GM04503 (cell line): ENCODE measurements at regions not wholly inside any gene's neighbourhood (a gene's known extent, or its start where the extent isn't known, plus 50 kb on each side); places are given as distances from the start of the nearest gene placed in this dataset.

ENCODE experiments used
- DNase-seq: peaks from one replicate; pipeline ENCODE4 v3.0.0-alpha.2; 2012; ENCODE audit warnings: low read depth

DNA sequence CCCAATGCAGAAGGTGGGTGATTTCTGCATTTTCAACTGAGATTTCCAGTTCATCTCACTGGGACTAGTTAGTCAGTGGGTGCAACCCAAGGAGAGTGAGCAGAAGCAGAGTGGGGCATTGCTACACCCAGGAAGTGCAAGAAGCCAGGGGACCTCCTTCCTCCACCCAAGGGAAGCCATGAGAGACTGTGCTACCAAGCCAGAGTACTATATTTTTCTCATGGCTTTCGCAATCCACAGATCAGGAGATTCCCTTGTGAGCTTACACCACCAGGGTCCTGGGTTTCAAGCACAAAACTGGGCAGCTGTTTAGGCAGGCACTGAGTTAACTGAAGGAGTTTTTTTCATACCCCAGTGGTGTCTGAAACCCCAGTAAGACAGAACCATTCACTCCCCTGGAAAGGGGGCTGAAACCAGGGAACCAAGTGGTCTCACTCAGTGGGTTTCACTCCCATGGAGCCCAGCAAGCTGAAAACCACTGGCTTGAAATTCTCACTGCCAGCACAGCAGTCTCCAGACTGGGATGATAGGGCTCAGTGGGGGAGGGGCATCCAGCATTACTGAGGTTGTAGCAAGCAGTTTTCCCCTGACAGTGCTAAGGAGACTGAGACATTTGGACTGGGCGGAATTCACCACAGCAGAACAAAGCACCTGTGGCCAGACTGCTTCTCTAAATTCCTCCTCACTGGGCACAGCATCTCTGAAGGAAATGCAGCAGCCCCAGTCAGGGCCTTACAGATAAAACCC is 903.4 kb downstream of the TECRL start:
- DNase-seq = no peak

- DNase-seq = no peak
Observed at GRCh38 chr4:63493265-63493664, 916.0 kb downstream of the TECRL start.

DNA sequence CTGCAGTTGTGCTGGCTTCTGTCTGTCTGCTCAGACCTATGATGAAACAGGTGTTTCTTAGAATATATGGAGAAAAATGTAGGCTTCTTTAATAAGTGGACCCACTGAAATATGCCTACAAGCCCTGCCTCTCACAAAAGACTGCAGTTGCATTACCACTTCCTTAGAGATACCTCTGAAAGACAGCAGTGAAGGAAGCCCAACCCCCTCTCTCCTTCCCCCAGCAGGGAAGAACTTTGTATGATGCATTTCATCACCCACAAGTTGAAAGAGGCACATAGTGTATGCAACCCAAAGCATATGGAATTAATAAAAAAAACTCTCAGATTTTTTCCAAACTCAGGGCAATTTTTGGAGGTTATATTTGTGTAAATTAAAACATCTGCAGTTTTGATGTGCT is 916.7 kb downstream of the TECRL start:
- DNase-seq = no peak

- no peak for DNase-seq
Observed at GRCh38 chr4:63464393-63464792, 944.9 kb downstream of the TECRL start.

DNA sequence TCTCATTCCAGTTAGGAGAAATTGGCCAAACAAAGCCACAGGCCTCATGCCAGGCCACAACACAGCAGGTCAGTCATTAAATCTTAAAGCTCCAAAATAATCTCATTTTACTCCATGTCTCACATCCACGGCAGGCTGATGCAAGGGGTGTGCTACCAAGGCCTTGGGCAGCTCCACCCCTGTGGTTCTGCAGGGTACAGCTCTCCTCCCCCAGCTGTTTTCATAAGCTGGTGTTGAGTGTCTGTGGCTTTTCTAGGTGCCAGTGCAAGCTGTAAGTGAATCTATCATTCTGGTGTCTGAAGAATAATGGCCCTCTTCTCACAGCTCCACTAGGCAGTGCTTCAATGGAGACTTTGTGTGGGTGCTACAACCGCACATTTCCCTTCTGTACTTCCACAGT is 949.2 kb downstream of the TECRL start:
- DNase-seq = no peak

GRCh38 chr4:63459329-63459728 is 949.9 kb downstream of the TECRL start:
- DNase-seq = no peak

GRCh38 chr4:63458010-63458409 is 951.2 kb downstream of the TECRL start:
- no peak for DNase-seq

DNA sequence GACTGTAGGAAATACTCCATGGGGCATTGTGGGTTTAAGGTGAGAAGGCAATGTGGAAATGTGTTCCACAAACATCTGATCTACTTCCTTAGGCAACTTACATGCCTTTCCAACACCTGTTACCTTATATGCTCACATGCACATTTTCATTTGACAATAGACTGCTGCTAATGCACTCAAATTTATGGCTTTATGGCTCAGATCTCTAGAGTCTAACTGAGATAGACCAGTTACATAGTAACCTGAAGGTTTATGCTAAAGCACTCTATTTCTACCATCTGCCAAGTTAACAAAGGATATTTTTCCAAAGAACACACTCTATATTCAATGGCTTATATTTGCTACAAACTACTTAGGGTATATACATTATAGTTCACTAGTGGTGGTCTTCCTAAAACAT is 969.0 kb downstream of the TECRL start:
- no peak for DNase-seq

DNA sequence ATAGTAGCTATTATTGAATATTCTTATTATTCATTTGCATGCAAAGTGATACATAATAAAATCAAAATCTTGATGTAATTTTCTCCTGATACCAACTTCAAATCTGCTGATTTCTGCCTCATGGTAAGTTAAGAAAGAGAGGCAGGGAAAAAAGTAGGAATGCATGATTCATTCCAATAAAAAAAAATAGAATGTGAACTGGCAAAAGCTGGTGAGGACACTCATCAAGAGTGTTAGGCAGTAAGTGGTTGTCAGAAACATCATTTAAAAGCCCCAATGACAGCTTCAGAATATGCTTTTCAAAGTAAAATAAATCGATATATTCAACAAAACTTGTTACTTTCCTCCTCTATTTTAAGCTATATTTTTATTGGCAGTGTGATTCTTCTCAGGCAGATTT is 979.1 kb downstream of the TECRL start:
- DNase-seq = no peak

DNA sequence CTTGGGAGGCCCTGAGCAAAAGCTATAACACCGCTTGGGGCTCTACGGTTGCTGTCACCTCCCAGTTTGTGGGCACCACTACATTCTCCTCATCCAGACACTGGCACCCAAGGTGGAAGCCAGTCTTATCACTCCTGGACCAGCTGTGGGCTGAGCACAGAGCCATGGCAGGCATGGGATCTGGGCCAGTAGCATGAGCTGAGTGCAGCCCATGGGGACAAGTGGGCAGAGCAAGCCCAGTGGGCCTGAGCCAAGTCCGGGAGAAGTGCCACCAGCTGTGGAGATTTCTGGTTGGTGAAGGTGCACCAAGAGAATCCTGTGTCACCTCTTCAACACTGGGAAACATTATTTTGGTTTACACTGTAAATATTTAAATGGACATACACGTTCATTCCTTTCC is 1013.0 kb downstream of the TECRL start:
- DNase-seq = no peak

DNA sequence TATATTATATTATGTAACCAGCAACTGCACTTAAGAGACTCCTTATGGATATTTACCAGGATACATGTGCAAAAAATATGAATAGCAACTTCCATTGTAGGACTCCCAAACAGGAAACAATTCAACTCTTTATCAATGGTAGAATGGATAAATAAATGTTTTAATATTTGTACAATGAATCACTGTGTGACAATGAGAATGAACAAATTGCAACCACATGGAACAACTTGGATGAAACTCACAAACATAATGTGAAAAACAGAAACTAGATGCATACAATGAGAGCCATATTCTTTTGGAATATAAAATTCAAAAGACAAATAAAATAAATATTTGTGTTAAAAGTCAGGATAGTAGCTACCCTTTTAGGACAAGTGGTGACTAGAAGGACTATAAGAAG is 1015.7 kb downstream of the TECRL start:
- DNase-seq = no peak

- no peak for DNase-seq
Observed at GRCh38 chr4:63379750-63380522, 1029.3 kb downstream of the TECRL start.

GRCh38 chr4:63371001-63371400 is 1038.2 kb downstream of the TECRL start:
- DNase-seq = no peak

DNA sequence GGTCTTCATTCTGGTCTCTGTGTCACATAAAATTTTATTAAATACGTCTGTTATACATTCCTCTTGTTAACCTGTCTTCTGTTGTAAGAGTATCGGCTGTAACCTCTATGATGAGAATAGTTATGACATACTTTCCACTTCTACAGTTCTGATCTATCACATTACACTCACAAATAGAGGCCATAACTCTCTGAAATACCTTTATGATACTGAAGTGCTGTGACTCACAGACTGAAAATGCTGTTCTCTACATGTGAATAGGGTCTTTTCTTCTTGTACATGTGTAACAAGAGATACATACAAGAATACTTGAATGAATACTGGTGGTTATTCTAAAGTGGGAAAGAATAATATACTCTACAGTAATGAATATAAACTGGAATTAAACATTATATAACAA is 1047.6 kb downstream of the TECRL start:
- DNase-seq = no peak

DNA sequence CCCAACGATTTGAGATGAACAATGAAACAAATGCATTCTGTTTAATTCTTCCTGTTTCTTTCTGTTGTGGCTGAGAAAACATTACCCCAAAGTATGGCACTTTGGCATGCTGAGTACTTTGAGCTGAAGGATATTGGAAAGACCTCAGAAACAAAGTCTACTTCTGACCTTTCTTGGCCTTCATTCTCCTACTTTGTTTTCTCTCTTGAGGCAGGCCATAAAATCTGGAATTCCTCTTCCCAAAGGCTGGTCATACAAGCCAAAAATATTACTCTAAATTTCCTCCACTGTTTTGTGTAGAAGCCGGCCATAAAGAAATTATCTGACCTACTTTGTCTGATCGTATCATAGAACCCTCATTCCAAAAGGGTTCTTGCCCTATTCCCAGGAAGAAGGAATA is 1048.2 kb downstream of the TECRL start:
- DNase-seq = no peak

GRCh38 chr4:63349674-63350025 is 1059.6 kb downstream of the TECRL start:
- no peak for DNase-seq

DNA sequence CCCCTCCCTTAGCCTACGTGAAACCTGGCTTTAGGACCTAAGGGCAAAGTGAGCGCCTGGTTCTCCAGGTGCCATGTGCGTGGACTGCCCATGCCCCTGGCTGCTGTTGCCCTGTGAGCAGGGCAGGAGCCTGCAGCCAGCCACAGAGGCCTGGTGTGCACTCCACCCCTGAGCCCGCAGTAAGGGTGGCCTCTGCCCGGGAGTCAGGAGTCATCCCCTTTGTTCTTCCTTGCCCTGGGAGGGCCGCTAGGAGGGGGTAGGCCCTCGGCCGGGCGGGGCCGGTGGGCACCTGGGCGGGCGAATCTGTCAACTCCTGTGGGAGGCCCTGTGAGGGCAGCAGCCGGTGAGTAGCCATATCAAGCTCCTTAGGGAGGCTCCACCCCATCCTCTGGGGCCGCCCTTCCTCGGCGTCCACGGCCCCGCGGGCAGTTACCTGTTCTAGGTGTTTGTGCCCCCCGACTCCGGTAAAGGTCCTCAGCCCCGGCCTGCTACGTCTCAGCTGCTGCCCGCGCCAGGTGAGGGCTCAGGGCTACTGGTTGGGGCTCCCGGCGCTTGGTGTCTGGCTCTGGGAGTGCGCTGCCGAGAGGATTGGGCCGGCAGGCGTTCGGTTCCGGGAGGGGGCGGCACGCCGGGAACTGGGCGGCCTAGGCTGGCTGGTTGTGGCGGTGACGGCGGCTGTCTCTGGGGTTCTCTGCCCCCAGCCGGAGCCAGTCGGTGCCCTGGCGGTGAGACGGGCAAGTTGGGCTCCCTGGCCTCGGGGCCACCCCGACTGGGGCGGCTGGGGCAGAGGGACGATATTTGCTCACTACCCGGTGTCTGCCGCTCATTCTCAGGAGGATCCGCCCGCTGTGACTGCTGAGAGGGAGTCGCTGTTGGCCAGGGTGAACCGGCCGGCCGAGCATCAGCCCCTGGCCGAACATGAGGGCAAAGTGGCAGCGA is 1060.2 kb downstream of the TECRL start:
- DNase-seq = no peak

DNA sequence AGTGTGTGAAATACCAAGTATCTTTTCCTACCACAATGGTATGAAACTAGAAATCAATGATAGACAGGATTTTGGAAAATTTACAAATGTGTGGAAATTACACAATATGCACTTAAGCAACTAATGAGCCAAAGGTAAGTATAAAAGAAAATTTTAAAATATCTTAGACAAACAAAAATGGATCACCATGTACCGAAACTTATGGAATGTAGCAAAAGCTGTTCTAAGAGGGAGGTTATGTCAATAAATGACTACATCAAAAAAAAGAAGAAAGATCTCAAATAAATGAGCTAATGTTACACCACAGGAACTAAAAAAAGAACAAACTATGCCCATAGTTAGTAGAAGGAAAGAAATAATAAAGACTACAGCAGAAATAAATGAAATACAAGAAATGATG is 1084.1 kb downstream of the TECRL start:
- DNase-seq = no peak

GRCh38 chr4:63316633-63317032 is 1092.6 kb downstream of the TECRL start:
- DNase-seq = no peak

DNA sequence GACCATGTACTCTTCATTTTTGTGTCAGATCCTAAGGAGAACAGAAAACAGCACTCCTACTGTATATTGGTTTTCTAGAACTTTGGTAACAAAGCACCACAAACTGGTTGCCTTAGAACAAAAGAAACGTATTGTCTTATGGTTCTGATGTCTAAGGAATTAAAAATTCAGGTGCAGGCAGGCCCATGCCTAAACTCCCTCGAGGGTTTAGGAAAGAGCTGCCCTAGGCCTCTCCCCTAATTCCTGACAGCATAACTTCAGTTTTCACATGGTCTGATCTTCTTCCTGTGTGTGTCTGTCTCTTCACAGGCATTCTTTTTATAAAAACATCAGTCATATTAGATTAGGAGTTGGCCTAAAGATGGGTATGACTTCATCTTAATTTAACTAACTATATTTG is 1093.6 kb downstream of the TECRL start:
- no peak for DNase-seq

DNA sequence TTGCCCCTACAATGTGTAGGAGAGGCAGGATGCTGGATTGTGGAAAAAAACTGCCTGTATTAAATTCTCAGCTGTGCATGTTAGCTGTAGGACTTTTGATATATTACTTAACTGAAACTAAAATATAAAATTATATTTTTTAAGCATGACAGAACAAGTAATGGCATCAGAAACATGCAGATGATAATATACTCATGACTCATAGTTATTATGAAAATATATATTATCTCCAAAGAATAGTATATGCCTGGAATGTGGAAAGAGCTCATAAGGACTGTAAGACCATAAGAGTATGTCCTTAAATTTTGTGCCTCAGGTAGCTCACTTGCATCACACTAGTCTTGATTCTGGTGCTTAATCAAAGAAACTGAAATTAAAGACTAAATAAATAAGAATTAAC is 1100.6 kb downstream of the TECRL start:
- no peak for DNase-seq

DNA sequence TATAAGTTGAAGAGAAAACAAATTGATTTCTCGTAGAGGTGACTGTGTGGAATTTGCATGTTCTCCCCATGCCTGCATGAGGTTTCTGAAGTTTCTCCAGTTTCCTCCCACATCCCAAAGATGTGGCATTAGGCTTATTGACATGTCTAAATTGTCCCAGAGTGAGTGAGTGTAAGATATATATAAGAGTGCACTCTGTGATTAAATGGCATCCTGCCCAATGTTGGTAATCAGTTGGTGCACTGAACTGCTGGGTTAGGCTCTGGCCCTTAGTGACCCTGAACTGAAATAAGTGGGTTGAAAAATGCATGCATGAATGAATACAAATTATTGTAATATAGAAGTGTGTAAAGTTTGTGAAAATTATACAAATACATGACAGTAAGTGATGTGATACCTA is 1106.5 kb downstream of the TECRL start:
- DNase-seq = no peak

DNA sequence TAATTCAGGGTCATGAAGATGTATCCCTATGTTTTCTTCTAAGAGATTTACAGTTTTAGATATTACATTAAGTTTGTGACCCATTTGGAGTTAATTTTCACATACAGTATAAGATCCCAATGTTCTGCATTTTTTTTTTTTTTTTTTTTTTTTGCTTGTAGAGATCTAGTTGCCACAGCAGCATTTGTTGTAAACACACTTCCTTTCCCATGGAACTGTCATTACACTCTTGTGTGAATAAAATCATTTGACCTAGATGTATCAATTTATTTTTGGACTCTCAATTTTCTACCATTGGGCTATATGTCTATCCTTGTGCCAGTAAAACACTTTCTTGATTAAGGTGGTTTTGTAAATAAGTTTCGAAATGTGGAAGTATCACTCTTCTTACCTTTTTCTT is 1107.2 kb downstream of the TECRL start:
- no peak for DNase-seq
